WI38 (cell line): ENCODE measurements at regions not wholly inside any gene's neighbourhood (a gene's known extent, or its start where the extent isn't known, plus 50 kb on each side); places are given as distances from the start of the nearest gene placed in this dataset.

Experiments used
- H3K4me3 ChIP-seq: 2 replicates; pipeline ENCODE4 v1.5.1; 2011; ENCODE audit warnings: low read depth, mild to moderate bottlenecking, control low read depth, low read length
- TF ChIP-seq, protein P1 (sequence below): IDR thresholded peaks from 2 replicates; pipeline ENCODE4 v1.5.1; 2012; ENCODE audit warnings: low read depth, mild to moderate bottlenecking, control low read depth, low read length

DNA sequence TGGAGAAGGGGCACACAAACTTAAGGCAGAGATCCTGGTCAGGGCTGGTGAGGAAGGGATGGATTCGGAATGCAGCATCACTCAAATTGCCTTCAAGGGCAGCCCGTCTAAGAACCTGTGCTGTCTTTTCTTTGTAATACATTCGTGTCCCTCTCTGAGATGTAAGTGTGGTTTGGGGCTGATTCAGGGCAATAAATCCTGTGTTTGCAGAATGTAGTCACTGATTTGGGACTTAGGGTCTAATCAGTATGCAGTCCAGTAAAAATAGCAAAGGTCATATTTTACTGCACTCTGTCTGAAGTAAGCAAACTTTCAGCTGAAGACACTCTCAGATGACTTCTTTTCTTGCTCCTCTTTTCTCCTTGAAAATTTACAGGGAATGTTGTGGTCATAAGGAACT is 93.8 kb upstream of the C1QTNF9B start:
- H3K4me3 ChIP-seq: no peak overlapping the region
- TF ChIP-seq, protein P1, sequence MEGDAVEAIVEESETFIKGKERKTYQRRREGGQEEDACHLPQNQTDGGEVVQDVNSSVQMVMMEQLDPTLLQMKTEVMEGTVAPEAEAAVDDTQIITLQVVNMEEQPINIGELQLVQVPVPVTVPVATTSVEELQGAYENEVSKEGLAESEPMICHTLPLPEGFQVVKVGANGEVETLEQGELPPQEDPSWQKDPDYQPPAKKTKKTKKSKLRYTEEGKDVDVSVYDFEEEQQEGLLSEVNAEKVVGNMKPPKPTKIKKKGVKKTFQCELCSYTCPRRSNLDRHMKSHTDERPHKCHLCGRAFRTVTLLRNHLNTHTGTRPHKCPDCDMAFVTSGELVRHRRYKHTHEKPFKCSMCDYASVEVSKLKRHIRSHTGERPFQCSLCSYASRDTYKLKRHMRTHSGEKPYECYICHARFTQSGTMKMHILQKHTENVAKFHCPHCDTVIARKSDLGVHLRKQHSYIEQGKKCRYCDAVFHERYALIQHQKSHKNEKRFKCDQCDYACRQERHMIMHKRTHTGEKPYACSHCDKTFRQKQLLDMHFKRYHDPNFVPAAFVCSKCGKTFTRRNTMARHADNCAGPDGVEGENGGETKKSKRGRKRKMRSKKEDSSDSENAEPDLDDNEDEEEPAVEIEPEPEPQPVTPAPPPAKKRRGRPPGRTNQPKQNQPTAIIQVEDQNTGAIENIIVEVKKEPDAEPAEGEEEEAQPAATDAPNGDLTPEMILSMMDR: no peak

DNA sequence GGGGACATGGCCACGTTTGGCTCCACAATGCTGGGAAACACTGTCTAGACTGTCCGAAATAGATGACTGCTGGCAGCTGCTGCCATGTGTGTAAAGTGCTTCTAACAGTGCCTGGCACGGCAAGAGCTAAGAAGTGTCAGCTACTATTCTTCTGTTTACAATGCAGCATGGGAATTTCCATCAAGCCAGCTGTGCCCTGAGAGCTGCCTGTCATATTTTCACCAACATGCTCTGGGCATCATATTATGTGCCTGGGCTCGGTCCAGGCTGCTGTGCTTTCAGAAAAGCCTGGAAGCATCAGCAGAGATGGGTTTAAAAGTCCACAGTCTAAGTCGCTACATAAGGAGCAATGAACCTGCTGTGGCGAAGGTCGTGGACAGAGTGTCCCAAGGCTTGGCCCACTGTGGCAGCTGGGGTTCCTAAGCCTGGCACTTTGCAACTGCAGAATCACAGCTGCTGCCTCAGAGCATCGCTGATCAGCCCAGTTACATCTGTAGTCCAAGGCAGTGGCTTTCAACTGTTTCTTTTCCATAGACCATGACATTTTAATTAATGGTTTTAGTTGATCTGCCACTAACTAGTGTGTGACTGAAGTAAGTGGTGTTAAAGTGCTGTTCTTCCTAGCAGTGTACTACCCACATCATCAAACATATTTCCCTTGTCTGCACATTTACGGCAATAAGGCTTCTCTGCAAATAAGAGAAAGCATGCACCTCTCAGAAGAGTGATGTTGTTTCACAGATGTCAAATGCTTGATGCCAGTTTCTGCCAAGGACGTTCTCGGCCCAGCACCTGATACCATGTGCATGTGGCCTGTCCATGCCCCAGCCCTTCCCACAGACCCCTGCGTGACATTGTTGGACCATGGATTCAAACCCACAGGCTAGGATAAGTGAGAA is 95.7 kb upstream of the C1QTNF9B start:
- no peak overlapping the region for H3K4me3 ChIP-seq
- TF ChIP-seq, protein P1: no peak

DNA sequence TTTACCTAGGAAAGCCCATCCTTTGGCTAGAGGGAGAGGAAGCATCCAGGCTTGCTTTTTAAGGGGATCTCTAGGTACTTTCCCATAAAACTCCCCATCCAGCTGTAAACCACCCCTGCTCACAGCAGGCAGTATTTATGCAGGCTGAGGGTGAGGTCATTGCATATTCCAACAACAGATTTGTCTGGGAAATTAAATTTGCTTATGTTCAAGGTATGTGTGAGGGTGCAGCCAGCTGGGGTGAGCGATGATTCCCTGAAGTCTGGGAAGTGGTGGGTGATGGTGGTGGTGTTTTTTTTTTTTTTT is 96.3 kb upstream of the C1QTNF9B start:
- H3K4me3 ChIP-seq: no peak overlapping the region
- TF ChIP-seq, protein P1: no peak

DNA sequence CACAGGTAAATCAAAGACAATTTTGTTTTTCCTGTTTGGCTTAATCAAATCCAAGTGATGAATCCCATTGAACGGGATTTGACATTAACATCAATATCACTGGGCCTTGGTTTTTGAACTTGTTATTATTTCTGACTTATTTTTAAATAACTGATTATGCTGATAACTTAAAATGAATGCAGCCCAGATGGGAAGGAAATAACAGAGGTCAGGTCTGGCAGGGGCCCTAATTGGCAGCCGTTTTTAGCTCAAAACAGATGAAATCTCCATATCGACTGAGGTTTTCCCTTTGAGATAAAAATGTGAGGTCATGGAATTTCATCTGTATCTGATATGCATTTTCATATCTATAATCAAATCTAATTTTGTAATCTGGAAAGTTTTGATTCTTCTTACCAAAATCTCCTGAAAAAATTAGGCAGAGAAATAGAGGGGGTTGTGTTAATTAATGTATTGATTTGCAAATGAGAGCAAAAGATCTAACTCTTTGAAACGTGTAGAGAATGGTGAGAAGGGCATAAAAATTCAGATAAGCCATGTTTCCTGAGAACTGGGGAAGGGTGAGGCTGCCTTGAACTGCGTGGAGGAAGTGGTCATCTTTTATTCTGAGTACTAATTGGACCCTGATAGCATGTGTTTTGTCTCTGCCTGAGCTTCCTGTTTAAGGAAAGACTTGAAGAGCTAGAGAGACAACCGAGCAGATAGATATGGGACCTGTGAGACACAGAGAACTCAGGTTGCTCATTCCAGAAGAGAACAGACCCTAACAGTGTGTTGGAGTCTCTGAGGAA is 98.2 kb upstream of the C1QTNF9B start:
- no peak overlapping the region for H3K4me3 ChIP-seq
- TF ChIP-seq, protein P1: no peak

DNA sequence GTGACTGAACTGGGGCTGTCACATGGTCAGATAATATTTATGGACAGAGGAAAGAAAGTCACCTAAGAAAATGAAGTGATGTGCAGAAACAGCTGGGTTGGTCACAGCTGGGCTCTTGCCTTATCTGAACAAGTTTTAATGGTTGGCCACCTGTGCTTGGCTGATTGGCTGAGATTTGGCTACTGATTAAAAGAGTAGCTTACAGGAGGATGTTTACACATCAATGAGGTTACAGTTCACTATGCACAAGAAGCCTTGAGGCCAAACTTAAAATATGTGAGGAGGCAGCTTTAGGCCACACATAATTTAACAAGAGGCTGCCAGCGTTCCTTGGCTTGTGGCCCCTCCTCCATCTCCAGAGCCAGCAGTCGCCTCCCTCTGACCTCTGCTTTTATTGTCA is 99.2 kb upstream of the C1QTNF9B start:
- no peak overlapping the region for H3K4me3 ChIP-seq
- TF ChIP-seq, protein P1: no peak

DNA sequence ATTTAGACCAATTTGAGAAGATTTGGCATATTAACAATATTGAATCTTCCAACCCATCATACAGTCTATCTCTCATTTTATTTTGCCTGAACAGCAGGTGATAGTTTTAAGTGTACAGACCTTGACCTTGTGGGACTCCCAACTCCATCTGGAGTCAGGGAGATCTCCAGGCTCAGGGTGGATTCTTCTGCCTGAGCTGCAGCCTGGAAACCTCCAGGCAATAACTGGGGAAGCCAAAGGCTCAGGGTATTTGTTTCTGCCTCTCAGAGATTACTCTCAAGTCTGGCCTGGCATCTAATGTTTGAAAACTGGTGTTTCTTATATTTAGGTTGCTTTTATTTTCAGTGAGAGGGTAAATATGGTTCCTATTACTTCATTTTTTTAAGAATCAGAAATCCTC is 102.1 kb upstream of the C1QTNF9B start:
- TF ChIP-seq, protein P1: no peak
- H3K4me3 ChIP-seq: no peak overlapping the region
